ENCODE measurements at regions not wholly inside any gene's neighbourhood (a gene's known extent, or its start where the extent isn't known, plus 50 kb on each side); places are given as distances from the start of the nearest gene placed in this dataset.

DNA sequence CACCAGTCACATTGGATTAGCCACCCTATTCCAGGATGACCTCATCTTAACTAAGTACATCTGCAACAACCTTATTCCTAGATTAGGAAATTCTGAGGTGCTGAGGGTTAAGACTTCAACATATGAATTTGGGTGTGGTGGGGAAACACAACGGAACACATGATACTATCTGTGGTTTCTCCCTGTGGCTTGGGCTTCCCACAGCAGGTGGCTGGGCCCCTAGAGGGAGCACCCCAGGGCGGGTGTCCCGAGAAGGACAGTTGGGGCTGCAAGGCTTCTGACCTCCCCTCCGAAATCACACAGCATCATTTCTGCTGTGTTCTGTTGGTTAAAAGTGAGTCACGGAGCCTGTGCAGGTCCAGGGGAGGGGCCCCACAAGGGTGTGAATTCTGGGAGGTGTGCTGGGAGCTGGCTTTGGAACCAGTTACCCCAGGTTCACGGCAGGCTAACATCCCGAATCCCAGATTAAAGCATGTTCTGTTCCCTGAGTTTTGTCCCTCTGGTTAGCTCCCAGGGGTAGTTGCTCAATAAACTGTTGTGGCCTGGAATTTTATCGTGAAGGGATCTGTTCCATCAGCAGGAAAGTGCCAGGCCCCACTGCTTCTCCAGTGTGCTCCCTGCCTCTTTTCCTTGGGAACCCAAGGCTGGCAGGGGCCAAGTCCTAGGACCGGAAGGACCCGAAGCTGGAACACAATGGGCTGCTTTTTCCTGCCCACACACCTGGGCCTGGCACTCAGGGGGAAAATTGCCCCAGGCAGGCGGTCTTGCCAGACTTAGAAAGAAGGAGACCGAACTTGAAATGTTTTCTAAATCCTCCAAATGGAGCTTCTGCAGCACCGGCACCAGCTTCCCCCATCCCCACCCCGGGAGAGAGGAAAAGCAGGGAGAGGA, 154.0 kb upstream of the WNT4 start:
- Histone ChIP-seq H3K4me3 (ENCODE audit: low read depth, low read length) (no peak overlapping the region), H3K27me3 (ENCODE audit: control insufficient read depth, insufficient read depth, low read length) (no peaks in the 10 kb centered on the region), H3K36me3 (ENCODE audit: control insufficient read depth, insufficient read depth, low read length) (no peaks in the 10 kb centered on the region)
- DNase-seq (ENCODE audit: low read depth) (peak; percentile 10), FAIRE-seq (no peak)
- TF ChIP-seq, protein P1, sequence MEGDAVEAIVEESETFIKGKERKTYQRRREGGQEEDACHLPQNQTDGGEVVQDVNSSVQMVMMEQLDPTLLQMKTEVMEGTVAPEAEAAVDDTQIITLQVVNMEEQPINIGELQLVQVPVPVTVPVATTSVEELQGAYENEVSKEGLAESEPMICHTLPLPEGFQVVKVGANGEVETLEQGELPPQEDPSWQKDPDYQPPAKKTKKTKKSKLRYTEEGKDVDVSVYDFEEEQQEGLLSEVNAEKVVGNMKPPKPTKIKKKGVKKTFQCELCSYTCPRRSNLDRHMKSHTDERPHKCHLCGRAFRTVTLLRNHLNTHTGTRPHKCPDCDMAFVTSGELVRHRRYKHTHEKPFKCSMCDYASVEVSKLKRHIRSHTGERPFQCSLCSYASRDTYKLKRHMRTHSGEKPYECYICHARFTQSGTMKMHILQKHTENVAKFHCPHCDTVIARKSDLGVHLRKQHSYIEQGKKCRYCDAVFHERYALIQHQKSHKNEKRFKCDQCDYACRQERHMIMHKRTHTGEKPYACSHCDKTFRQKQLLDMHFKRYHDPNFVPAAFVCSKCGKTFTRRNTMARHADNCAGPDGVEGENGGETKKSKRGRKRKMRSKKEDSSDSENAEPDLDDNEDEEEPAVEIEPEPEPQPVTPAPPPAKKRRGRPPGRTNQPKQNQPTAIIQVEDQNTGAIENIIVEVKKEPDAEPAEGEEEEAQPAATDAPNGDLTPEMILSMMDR (IDR thresholded peaks at IDR 0.05; ENCODE audit: insufficient read depth, low read length, severe bottlenecking), result no peak

DNA sequence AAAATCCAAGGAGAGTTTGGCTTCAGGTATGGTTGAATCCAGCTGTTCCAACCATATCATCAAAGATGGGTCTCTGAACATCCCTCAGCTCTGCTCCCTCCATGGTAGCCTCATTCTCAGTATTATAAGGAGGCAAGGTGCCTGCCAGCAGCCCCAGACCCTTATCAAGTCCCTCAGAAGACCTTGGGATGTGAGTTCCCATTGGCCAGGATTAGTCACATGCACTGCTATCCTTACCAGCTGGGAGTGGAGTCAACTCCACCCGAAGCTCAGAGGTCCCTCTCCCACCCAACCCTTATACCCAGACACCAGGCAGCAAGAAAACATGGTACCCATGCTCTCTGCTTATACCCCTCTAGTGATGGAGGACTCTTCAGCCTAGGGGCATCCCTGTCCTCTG, 153.7 kb upstream of the ZBTB40 start:
- TF ChIP-seq, protein P1 (IDR thresholded peaks at IDR 0.05; ENCODE audit: insufficient read depth, low read length, severe bottlenecking), result no peak
- no peaks in the 10 kb centered on the region for H3K36me3 ChIP-seq (ENCODE audit: control insufficient read depth, insufficient read depth, low read length)
- no peak overlapping the region for H3K4me3 ChIP-seq (ENCODE audit: low read depth, low read length)
- FAIRE-seq (no peak), DNase-seq (ENCODE audit: low read depth) (no peak)
- no peaks in the 10 kb centered on the region for H3K27me3 ChIP-seq (ENCODE audit: control insufficient read depth, insufficient read depth, low read length)

DNA sequence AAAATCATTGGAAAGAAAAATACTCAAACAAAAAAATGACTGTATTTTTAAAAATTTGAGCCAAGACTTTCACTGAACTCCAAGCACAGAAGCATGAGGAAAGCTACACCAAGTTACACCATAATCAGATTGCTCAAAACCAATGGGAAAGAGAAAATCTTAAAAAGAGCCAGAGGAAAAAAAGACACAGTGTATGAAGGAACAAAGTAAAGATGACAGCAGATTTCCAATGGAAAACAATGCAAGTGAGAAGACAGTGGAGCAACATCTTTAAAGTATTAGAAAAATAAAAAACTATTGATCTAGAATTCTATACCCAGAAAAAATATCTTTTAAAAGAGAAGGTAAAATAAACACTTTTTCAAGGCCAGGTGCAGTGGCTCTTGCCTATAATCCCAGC, 147.8 kb upstream of the ZBTB40 start:
- DNase-seq (ENCODE audit: low read depth) (no peak), FAIRE-seq (no peak)
- Histone ChIP-seq H3K36me3 (ENCODE audit: control insufficient read depth, insufficient read depth, low read length) (no peaks in the 10 kb centered on the region), H3K27me3 (ENCODE audit: control insufficient read depth, insufficient read depth, low read length) (no peaks in the 10 kb centered on the region), H3K4me3 (ENCODE audit: low read depth, low read length) (no peak overlapping the region)
- TF ChIP-seq, protein P1 (IDR thresholded peaks at IDR 0.05; ENCODE audit: insufficient read depth, low read length, severe bottlenecking), result no peak

DNA sequence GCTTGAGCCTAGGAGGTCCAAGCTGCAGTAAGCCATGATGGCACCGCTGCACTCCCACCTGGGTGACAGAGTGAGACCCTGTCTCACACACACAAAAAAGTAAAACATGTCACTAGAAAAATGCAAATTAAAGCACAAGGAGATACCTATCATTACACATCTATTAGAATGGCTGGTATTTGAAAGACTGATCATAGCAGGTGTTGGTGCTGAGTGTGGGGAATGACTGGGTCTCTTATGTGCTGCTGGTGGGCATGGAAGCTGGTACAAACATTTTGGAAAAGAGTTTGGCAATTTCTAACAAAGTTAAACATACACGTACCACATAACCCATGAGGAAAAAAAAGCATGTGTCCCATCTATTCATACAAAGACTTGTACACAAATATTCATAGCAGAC, 142.1 kb upstream of the ZBTB40 start:
- TF ChIP-seq, protein P1 (IDR thresholded peaks at IDR 0.05; ENCODE audit: insufficient read depth, low read length, severe bottlenecking), result no peak
- H3K4me3 ChIP-seq (ENCODE audit: low read depth, low read length), result no peak overlapping the region
- no peaks in the 10 kb centered on the region for H3K27me3 ChIP-seq (ENCODE audit: control insufficient read depth, insufficient read depth, low read length)
- FAIRE-seq, result no peak
- H3K36me3 ChIP-seq (ENCODE audit: control insufficient read depth, insufficient read depth, low read length), result no peaks in the 10 kb centered on the region
- no peak for DNase-seq (ENCODE audit: low read depth)

DNA sequence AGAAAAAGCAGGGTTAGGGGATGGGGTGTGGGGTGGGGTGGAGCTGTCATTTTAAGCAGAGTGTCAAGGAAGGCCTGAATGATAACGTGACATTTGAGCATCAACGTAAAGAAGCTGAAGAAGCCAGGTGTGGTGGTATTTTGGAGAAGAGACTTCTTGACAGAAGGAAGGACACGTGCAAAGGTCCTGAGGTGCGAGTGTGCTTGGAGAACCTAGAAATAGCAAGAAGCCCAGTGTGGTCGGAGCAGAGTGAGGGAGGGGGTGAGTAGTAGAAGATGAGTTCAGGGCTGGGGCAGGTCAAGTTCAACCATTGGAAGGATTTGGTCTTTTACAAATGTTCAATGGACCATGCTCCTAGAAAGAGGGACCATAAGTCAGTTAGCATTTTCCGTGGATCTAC, 140.2 kb upstream of the ZBTB40 start:
- FAIRE-seq (no peak), DNase-seq (ENCODE audit: low read depth) (no peak)
- TF ChIP-seq, protein P1 (IDR thresholded peaks at IDR 0.05; ENCODE audit: insufficient read depth, low read length, severe bottlenecking), result no peak
- Histone ChIP-seq H3K36me3 (ENCODE audit: control insufficient read depth, insufficient read depth, low read length) (no peaks in the 10 kb centered on the region), H3K27me3 (ENCODE audit: control insufficient read depth, insufficient read depth, low read length) (no peaks in the 10 kb centered on the region), H3K4me3 (ENCODE audit: low read depth, low read length) (no peak overlapping the region)

DNA sequence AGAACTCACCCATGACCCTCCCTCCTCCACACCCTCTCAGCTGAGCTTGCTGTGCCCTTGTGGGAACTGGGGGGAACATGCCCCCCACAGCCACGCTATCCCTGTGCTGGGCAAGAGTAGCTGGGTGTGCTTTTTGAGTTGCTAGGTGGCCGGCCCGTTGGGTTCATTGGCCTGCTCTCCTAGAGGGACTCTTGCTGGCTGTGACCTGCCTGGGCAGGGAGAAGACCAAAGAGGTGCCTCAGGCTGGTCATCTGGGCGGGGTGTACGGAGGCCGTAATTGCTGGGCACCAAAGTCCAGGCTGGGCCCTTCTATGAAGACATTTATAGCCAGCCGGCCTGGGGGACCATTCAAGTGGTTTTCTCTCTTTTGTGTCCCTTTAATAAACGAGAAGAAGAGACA, 138.3 kb upstream of the ZBTB40 start:
- DNase-seq (ENCODE audit: low read depth) (no peak), FAIRE-seq (no peak)
- Histone ChIP-seq H3K36me3 (ENCODE audit: control insufficient read depth, insufficient read depth, low read length) (no peaks in the 10 kb centered on the region), H3K27me3 (ENCODE audit: control insufficient read depth, insufficient read depth, low read length) (no peaks in the 10 kb centered on the region), H3K4me3 (ENCODE audit: low read depth, low read length) (no peak overlapping the region)
- TF ChIP-seq, protein P1 (IDR thresholded peaks at IDR 0.05; ENCODE audit: insufficient read depth, low read length, severe bottlenecking), result no peak
